Epithelial cell of proximal tubule (primary cell): ENCODE measurements at regions not wholly inside any gene's neighbourhood (a gene's known extent, or its start where the extent isn't known, plus 50 kb on each side); places are given as distances from the start of the nearest gene placed in this dataset.

Experiments used
- DNase-seq: peaks from one replicate; pipeline ENCODE4 v3.0.0-alpha.2; 2011; ENCODE audit warnings: low read depth
- H3K4me3 ChIP-seq: 2 replicates; pipeline ENCODE4 v1.5.1; 2011; ENCODE audit warnings: low read depth, mild to moderate bottlenecking, low read length
- TF ChIP-seq, protein P1 (sequence below): conservative IDR thresholded peaks from 2 replicates; pipeline ENCODE4 v1.5.1; 2012; ENCODE audit warnings: low read depth, mild to moderate bottlenecking, low read length

DNA sequence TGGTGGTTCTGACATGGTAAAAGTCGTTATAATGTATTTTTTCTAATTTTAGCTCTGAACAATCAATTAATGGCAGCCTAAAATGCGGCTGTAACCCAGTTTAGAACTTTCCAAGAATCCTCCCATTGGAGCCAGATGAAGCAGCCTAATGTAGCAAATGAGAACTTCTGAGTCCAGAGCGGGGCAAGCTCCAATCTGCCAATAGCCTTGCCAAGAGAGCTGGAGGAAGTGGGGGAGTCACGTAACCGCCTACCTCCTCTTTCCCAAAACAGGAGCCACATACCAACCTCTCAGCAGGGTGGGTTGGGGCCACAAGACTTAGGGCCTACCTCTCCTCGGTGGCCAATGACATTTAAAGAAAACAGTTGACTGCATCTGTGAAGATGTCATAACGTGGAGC is 230.6 kb downstream of the SOD2 start:
- TF ChIP-seq, protein P1, sequence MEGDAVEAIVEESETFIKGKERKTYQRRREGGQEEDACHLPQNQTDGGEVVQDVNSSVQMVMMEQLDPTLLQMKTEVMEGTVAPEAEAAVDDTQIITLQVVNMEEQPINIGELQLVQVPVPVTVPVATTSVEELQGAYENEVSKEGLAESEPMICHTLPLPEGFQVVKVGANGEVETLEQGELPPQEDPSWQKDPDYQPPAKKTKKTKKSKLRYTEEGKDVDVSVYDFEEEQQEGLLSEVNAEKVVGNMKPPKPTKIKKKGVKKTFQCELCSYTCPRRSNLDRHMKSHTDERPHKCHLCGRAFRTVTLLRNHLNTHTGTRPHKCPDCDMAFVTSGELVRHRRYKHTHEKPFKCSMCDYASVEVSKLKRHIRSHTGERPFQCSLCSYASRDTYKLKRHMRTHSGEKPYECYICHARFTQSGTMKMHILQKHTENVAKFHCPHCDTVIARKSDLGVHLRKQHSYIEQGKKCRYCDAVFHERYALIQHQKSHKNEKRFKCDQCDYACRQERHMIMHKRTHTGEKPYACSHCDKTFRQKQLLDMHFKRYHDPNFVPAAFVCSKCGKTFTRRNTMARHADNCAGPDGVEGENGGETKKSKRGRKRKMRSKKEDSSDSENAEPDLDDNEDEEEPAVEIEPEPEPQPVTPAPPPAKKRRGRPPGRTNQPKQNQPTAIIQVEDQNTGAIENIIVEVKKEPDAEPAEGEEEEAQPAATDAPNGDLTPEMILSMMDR = no peak
- no peak overlapping the region for H3K4me3 ChIP-seq
- DNase-seq = no peak

DNA sequence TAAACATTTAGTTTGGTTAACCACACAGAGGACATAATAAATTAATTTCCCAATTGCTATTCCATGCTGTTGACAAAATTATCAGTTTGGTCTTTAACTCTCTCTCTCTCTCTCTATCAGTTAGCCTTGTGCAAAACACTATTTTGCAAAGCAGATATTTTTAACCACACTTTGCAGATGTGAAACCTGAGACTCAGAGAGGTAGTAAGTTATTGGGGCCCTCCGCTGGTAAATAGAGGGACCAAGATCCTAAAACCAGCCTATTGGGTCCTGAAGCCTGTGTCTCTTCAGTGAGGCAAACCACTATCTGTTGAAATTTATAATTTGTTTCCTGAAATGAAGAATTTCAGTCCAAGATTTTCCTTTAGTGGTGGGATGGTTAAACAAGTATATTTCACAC is 231.0 kb downstream of the SOD2 start:
- no peak overlapping the region for H3K4me3 ChIP-seq
- no peak for DNase-seq
- TF ChIP-seq, protein P1 = no peak

DNA sequence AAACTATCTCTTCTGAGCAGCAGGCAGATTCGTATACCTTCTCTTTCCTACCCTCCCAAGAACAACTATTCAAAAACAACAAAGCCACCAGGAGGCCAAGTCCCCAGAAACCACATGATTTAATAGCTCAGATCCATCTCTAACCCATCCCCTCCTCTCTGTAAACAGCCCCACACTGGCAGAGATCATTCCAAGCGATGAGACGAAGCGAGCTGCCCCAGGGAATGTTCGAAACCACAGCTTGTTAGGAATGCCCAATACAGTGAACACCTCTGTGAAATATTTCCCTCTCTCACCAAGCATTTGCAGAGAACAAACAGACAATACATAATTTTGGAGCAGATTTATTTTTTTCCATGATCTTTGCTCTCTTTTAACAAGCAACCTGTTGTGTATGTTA is 231.8 kb downstream of the SOD2 start:
- no peak overlapping the region for H3K4me3 ChIP-seq
- DNase-seq = no peak
- TF ChIP-seq, protein P1 = no peak

DNA sequence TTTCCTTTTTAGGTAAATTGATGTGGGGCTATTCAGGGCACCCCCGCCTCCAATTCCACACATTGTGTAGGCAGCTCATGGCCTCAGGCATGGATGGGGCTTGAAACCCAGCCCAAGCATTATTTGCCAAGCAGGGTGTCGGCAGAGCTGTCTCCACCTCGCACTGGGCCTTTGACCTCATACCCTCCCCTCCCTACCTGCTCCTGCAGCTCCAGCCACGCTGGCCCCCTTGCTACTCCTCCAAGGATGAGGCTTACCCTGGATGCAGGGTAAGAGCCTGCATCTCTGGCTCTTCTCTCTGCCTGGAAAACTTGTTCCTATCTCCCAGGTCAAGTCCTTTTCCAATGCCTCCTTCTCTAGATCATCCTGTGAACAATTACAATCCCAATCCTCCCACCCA is 232.6 kb downstream of the SOD2 start:
- no peak for DNase-seq
- TF ChIP-seq, protein P1 = no peak

DNA sequence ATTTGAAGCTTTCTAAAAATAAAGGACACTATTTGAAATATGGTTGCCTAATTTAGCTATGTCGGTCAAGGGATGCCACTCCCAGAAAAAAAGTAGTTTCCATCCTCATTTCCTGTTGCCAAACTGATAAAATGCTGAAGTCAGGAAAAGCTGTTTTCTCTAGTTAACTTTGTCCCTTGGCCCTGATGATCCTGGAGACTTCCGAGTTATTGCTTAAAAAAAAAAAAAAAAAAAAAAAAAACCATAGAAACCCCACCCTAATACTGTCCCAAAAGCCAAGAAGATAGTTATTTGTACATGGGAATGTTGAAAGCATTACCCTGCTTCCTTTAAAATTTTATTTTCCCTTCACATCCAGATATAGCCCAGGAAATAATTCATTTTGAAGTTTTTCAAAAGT is 236.7 kb downstream of the SOD2 start:
- TF ChIP-seq, protein P1 = no peak
- no peak for DNase-seq
- H3K4me3 ChIP-seq = no peak overlapping the region

More for the DNA sequence above, 232.6 kb downstream of the SOD2 start:
- H3K4me3 ChIP-seq = no peak overlapping the region

DNA sequence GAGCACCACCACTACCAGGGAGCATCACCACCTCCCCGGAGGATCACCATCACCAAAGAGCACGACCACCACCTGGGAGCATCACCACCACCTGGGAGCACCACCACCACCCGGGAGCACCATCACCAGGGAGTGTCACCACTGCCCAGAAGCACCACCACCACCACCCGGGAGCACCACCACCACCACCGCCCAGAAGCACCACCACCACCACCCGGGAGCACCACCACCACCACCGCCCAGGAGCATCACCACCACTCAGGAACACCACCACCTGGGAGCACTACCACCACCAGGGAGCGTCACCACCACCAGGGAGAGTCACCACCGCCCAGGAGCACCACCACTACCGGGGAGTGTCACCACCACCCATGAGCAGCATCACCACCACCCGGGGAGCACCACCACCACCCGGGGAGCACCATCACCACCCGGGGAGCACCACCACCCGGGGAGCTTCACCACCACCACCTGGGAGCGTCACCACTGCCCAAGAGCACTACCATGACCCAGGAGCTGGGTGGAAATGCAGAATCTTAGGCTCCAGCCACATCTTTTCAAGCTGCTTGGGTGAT is 237.3 kb downstream of the SOD2 start:
- H3K4me3 ChIP-seq = no peak overlapping the region
- TF ChIP-seq, protein P1 = no peak
- no peak for DNase-seq

DNA sequence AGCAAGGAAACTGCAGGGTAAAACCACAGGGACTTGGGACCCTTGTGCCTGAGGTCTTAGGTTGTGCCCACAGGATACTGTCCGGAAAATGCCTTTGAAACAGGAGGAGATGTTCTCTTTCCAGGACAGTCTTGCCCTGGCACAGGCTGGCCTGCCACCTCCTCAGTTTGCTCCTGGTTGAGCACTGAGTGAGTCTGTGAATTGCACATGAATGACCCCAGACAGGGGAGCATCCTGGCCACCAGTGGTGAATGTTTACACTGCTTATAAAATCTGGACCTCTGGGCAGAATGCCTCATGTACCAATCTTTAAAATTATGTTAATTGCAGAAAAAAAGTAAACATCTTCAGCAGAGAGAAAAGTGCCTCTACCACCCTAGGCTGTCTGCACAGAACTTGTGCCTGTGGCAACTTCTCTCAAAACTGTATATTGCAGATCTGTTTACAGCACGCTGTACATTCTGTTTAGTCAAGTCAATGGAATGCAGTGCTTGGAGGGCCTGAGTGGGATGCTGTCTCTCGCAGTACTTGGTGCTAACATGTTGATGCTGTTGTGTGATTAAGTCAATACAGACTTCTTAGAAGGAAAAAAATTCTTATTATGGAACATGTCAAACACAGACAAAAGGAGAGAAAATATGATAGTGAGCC is 242.1 kb downstream of the SOD2 start:
- DNase-seq = no peak
- H3K4me3 ChIP-seq = no peak overlapping the region
- TF ChIP-seq, protein P1 = no peak
